Stomach (tissue), 4 donors: ENCODE measurements at regions not wholly inside any gene's neighbourhood (a gene's known extent, or its start where the extent isn't known, plus 50 kb on each side); places are given as distances from the start of the nearest gene placed in this dataset.

Source experiments
- CTCF ChIP-seq, 7 experiments: fragments of 450-650 bp in 4 of 7; fragments of 200-600 bp in 3 of 7; sonication (generic) in 3 of 7; IDR thresholded peaks; one replicate each; pipeline ENCODE4 v1.5.1; 2016 to 2019; ENCODE audit warnings: antibody characterized with exemption in 7 of 7, control low read depth in 2 of 7, mild to moderate bottlenecking in 1 of 7
- EP300 ChIP-seq: sonication (generic); formaldehyde crosslinking; IDR thresholded peaks from one replicate; pipeline ENCODE4 v1.6.1; 2017; ENCODE audit warnings: antibody characterized with exemption
- POLR2A ChIP-seq, 4 donors: fragments of 450-650 bp; IDR thresholded peaks; one replicate each; pipeline ENCODE4 v1.6.1; 2016; ENCODE audit warnings: antibody characterized with exemption in 4 of 4, control low read depth in 2 of 4, mild to moderate bottlenecking in 1 of 4, moderate library complexity in 1 of 4
- POLR2AphosphoS5 ChIP-seq, 3 donors: sonication (generic); formaldehyde crosslinking; IDR thresholded peaks; one replicate each; pipeline ENCODE4 v1.6.1; 2016; ENCODE audit warnings: antibody characterized with exemption in 3 of 3

- TF ChIP-seq CTCF (IDR thresholded peaks at IDR 0.05) = no peak
- TF ChIP-seq EP300 = no peak
- TF ChIP-seq POLR2AphosphoS5 (IDR thresholded peaks at IDR 0.05) = no peak
- TF ChIP-seq POLR2A (IDR thresholded peaks at IDR 0.05) = no peak
These were observed 163.2 kb downstream of the FBLN2 start for GRCh38 chr3:13711911-13712650.
